ENCODE measurements at regions not wholly inside any gene's neighbourhood (a gene's known extent, or its start where the extent isn't known, plus 50 kb on each side); places are given as distances from the start of the nearest gene placed in this dataset.

DNA sequence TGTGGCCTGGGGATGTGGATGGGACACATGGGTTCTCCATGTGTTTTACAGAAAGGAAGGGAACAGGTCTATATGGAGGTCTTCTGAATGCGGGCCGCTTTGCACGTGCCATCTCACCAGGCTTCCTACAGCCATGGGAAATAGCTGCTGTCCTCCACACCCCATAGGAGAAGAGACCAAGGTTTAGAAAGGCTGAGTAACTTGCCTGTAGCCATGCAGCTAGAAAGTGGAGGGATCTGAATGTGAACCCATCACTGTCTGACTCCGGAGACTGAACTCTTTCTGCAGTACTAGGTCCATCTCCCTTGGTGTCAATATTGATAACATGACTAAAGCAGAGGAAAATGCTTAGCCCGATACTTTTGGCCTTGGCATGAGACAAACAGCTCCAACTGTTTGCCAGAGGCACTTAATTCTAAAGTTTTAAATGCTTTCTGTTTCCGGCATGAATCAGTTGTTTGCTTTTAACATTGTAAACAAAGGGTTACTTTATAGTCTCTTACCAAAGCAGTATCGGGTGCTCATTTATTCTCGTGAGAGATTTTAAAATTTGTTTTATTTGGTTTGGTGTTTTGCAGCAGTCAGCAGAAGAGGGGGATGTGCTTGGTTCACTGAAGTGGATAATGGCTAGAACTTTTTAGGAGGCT is 64.8 kb upstream of the LOXL4 start:
- Histone ChIP-seq H2AFZ (ENCODE audit: low read depth, low read length) (no peak overlapping the region), H4K20me1 (ENCODE audit: insufficient read depth) (no peaks in the 10 kb centered on the region), H3K79me2 (replicated peaks; ENCODE audit: insufficient read depth, low read length) (no peaks in the 10 kb centered on the region), H3F3A (ENCODE audit: insufficient read depth, low read length, poor library complexity, severe bottlenecking) (no peaks in the 10 kb centered on the region), H3K36me3 (ENCODE audit: insufficient read depth, low read length) (no peaks in the 10 kb centered on the region), H3K9me3 (ENCODE audit: low read length) (no peaks in the 10 kb centered on the region), H3K9me2 (ENCODE audit: insufficient read depth, low read length) (no peaks in the 10 kb centered on the region), H3K9ac (ENCODE audit: low read length) (no peak overlapping the region), H3K4me2 (ENCODE audit: low read length) (no peak overlapping the region), H3K27ac (ENCODE audit: low read length) (no peak overlapping the region), H3K27me3 (ENCODE audit: insufficient read depth, low read depth, low read length) (no peaks in the 10 kb centered on the region), H3K4me3 (ENCODE audit: low read length) (no peak overlapping the region)
- TF ChIP-seq, protein P1, sequence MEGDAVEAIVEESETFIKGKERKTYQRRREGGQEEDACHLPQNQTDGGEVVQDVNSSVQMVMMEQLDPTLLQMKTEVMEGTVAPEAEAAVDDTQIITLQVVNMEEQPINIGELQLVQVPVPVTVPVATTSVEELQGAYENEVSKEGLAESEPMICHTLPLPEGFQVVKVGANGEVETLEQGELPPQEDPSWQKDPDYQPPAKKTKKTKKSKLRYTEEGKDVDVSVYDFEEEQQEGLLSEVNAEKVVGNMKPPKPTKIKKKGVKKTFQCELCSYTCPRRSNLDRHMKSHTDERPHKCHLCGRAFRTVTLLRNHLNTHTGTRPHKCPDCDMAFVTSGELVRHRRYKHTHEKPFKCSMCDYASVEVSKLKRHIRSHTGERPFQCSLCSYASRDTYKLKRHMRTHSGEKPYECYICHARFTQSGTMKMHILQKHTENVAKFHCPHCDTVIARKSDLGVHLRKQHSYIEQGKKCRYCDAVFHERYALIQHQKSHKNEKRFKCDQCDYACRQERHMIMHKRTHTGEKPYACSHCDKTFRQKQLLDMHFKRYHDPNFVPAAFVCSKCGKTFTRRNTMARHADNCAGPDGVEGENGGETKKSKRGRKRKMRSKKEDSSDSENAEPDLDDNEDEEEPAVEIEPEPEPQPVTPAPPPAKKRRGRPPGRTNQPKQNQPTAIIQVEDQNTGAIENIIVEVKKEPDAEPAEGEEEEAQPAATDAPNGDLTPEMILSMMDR (IDR thresholded peaks at IDR 0.05; ENCODE audit: poor library complexity, severe bottlenecking), result no peak
- TF ChIP-seq TAF1 (IDR thresholded peaks at IDR 0.05; ENCODE audit: low read depth) (no peak), MXI1 (conservative IDR thresholded peaks at IDR 0.05; ENCODE audit: poor library complexity, severe bottlenecking) (no peak), SMC3 (conservative IDR thresholded peaks at IDR 0.05; ENCODE audit: poor library complexity) (no peak), EP300 (conservative IDR thresholded peaks at IDR 0.05; ENCODE audit: poor library complexity, severe bottlenecking) (no peak), EZH2 (IDR thresholded peaks at IDR 0.05; ENCODE audit: borderline replicate concordance, insufficient read depth, low read length, poor library complexity, severe bottlenecking) (no peak)

DNA sequence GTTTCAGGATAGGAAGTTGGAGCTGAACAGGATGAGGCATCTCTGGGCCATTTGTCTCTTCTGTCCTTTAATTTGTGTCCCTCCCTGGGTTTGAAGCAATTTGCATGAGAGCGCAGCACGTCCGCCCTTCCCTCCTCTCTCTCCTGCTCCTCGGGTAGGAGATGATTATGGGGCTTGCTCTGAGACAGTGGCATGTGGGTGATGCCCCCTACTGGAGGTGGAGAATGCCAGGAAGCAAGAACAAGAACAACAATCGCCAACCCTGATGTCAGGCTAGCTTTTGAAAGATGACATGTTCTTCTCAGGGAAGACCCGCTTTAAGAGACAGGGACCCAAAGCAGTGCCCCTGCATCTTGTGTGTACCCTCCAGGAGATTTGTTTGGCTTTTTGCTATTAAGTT is 63.9 kb upstream of the LOXL4 start:
- Histone ChIP-seq H3F3A (ENCODE audit: insufficient read depth, low read length, poor library complexity, severe bottlenecking) (no peaks in the 10 kb centered on the region), H3K4me2 (ENCODE audit: low read length) (no peak overlapping the region), H3K4me3 (ENCODE audit: low read length) (no peak overlapping the region), H4K20me1 (ENCODE audit: insufficient read depth) (no peaks in the 10 kb centered on the region), H3K27ac (ENCODE audit: low read length) (no peak overlapping the region), H3K9me2 (ENCODE audit: insufficient read depth, low read length) (no peaks in the 10 kb centered on the region), H3K9me3 (ENCODE audit: low read length) (no peaks in the 10 kb centered on the region), H3K79me2 (replicated peaks; ENCODE audit: insufficient read depth, low read length) (no peaks in the 10 kb centered on the region), H3K36me3 (ENCODE audit: insufficient read depth, low read length) (no peaks in the 10 kb centered on the region), H3K9ac (ENCODE audit: low read length) (no peak overlapping the region), H2AFZ (ENCODE audit: low read depth, low read length) (no peak overlapping the region), H3K27me3 (ENCODE audit: insufficient read depth, low read depth, low read length) (no peaks in the 10 kb centered on the region)
- TF ChIP-seq SMC3 (conservative IDR thresholded peaks at IDR 0.05; ENCODE audit: poor library complexity) (no peak), EZH2 (IDR thresholded peaks at IDR 0.05; ENCODE audit: borderline replicate concordance, insufficient read depth, low read length, poor library complexity, severe bottlenecking) (no peak), TAF1 (IDR thresholded peaks at IDR 0.05; ENCODE audit: low read depth) (no peak), EP300 (conservative IDR thresholded peaks at IDR 0.05; ENCODE audit: poor library complexity, severe bottlenecking) (no peak), RAD21 (conservative IDR thresholded peaks at IDR 0.05) (no peak), POLR2AphosphoS5 (IDR thresholded peaks at IDR 0.05) (no peak), MXI1 (conservative IDR thresholded peaks at IDR 0.05; ENCODE audit: poor library complexity, severe bottlenecking) (no peak)
- TF ChIP-seq, protein P1 (IDR thresholded peaks at IDR 0.05; ENCODE audit: poor library complexity, severe bottlenecking), result no peak
- TF ChIP-seq, protein P2, sequence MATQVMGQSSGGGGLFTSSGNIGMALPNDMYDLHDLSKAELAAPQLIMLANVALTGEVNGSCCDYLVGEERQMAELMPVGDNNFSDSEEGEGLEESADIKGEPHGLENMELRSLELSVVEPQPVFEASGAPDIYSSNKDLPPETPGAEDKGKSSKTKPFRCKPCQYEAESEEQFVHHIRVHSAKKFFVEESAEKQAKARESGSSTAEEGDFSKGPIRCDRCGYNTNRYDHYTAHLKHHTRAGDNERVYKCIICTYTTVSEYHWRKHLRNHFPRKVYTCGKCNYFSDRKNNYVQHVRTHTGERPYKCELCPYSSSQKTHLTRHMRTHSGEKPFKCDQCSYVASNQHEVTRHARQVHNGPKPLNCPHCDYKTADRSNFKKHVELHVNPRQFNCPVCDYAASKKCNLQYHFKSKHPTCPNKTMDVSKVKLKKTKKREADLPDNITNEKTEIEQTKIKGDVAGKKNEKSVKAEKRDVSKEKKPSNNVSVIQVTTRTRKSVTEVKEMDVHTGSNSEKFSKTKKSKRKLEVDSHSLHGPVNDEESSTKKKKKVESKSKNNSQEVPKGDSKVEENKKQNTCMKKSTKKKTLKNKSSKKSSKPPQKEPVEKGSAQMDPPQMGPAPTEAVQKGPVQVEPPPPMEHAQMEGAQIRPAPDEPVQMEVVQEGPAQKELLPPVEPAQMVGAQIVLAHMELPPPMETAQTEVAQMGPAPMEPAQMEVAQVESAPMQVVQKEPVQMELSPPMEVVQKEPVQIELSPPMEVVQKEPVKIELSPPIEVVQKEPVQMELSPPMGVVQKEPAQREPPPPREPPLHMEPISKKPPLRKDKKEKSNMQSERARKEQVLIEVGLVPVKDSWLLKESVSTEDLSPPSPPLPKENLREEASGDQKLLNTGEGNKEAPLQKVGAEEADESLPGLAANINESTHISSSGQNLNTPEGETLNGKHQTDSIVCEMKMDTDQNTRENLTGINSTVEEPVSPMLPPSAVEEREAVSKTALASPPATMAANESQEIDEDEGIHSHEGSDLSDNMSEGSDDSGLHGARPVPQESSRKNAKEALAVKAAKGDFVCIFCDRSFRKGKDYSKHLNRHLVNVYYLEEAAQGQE (IDR thresholded peaks at IDR 0.05; ENCODE audit: borderline replicate concordance), result no peak

Measured in neural cell (in vitro differentiated cells).